ENCODE measurements at regions not wholly inside any gene's neighbourhood (a gene's known extent, or its start where the extent isn't known, plus 50 kb on each side); places are given as distances from the start of the nearest gene placed in this dataset.

DNA sequence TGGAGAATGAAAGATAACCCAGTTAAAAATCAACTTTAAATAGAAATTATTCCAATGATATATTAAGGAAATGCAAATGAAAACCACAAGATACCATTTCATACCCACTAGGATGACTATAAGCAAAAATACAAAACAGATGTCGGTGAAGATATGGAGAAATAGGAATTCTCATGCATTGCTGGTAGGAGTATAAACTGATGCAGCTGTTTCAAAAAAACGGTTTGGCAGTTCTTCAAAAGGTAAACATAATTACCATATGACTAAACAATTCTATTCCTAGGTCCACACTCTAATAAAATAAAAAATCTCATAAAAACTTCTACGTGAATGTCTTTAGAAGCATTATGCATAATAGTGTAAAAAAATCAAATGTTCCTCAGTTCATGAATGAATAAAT is 763.3 kb upstream of the BRINP3 start:
- H3K9me3 ChIP-seq (ENCODE audit: control insufficient read depth, insufficient read depth, low read length): no peaks in the 10 kb centered on the region
- H3K4me2 ChIP-seq (ENCODE audit: low read depth, low read length): no peak overlapping the region
- H4K91ac ChIP-seq (ENCODE audit: insufficient read depth, low read depth, low read length): no peak overlapping the region
- no peak overlapping the region for H2AK9ac ChIP-seq (replicated peaks; ENCODE audit: low read depth, low read length, poor library complexity)
- no peaks in the 10 kb centered on the region for H3K9me1 ChIP-seq (ENCODE audit: insufficient read depth, low read length)
- no peak overlapping the region for H3K27ac ChIP-seq (ENCODE audit: insufficient read depth, low read length)
- intact Hi-C loops (cut with micrococcal nuclease) (no loop called here), dilution Hi-C loops (cut with HindIII; ENCODE audit: low sequenced_read_pairs, unreplicated experiment) (no loop called here), in situ Hi-C loops (cut with MboI; ENCODE audit: low sequenced_read_pairs) (no loop called here)
- no peak overlapping the region for H3K56ac ChIP-seq (ENCODE audit: extremely low read depth, insufficient read depth, low read length)
- no peak overlapping the region for H2AFZ ChIP-seq (replicated peaks; ENCODE audit: low read length, poor library complexity)
- H3K18ac ChIP-seq (ENCODE audit: low read depth, low read length): no peak overlapping the region
- no peak overlapping the region for H3K14ac ChIP-seq (replicated peaks; ENCODE audit: low read depth, low read length)
- H4K8ac ChIP-seq (ENCODE audit: low read depth in 2 of 2, low read length in 2 of 2): no peak overlapping the region
- H3K23ac ChIP-seq (ENCODE audit: low read depth, low read length): no peak overlapping the region
- H3K79me1 ChIP-seq (ENCODE audit: low read depth in 1 of 2, low read length in 2 of 2): no peaks in the 10 kb centered on the region
- no peak for TF ChIP-seq MAZ (IDR thresholded peaks at IDR 0.05; ENCODE audit: borderline replicate concordance, low read depth, low read length)
- no peak for TF ChIP-seq RFX5 (IDR thresholded peaks at IDR 0.05; ENCODE audit: low read depth, low read length)
- TF ChIP-seq, protein P1, sequence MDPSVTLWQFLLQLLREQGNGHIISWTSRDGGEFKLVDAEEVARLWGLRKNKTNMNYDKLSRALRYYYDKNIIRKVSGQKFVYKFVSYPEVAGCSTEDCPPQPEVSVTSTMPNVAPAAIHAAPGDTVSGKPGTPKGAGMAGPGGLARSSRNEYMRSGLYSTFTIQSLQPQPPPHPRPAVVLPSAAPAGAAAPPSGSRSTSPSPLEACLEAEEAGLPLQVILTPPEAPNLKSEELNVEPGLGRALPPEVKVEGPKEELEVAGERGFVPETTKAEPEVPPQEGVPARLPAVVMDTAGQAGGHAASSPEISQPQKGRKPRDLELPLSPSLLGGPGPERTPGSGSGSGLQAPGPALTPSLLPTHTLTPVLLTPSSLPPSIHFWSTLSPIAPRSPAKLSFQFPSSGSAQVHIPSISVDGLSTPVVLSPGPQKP (IDR thresholded peaks at IDR 0.05; ENCODE audit: borderline replicate concordance, low read depth, low read length): no peak
- no peak for TF ChIP-seq RAD21 (IDR thresholded peaks at IDR 0.05; ENCODE audit: low read length)
- TF ChIP-seq CEBPB (IDR thresholded peaks at IDR 0.05; ENCODE audit: low read depth, low read length): no peak
- no peak for TF ChIP-seq SMC3 (IDR thresholded peaks at IDR 0.05; ENCODE audit: low read depth, low read length)
- TF ChIP-seq, protein P2, sequence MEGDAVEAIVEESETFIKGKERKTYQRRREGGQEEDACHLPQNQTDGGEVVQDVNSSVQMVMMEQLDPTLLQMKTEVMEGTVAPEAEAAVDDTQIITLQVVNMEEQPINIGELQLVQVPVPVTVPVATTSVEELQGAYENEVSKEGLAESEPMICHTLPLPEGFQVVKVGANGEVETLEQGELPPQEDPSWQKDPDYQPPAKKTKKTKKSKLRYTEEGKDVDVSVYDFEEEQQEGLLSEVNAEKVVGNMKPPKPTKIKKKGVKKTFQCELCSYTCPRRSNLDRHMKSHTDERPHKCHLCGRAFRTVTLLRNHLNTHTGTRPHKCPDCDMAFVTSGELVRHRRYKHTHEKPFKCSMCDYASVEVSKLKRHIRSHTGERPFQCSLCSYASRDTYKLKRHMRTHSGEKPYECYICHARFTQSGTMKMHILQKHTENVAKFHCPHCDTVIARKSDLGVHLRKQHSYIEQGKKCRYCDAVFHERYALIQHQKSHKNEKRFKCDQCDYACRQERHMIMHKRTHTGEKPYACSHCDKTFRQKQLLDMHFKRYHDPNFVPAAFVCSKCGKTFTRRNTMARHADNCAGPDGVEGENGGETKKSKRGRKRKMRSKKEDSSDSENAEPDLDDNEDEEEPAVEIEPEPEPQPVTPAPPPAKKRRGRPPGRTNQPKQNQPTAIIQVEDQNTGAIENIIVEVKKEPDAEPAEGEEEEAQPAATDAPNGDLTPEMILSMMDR (conservative IDR thresholded peaks at IDR 0.05; ENCODE audit: low read depth, low read length): no peak
- TF ChIP-seq, protein P3, sequence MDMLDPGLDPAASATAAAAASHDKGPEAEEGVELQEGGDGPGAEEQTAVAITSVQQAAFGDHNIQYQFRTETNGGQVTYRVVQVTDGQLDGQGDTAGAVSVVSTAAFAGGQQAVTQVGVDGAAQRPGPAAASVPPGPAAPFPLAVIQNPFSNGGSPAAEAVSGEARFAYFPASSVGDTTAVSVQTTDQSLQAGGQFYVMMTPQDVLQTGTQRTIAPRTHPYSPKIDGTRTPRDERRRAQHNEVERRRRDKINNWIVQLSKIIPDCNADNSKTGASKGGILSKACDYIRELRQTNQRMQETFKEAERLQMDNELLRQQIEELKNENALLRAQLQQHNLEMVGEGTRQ (IDR thresholded peaks at IDR 0.05; ENCODE audit: low read depth, low read length): no peak
- no peak for TF ChIP-seq FOS (IDR thresholded peaks at IDR 0.05; ENCODE audit: low read depth, low read length)
- TF ChIP-seq MAFK (IDR thresholded peaks at IDR 0.05; ENCODE audit: low read depth, low read length): no peak
- TF ChIP-seq RCOR1 (IDR thresholded peaks at IDR 0.05; ENCODE audit: insufficient replicate concordance, low read length): no peak
- no peak for TF ChIP-seq NFE2L2 (IDR thresholded peaks at IDR 0.05; ENCODE audit: low read depth, low read length)
- TF ChIP-seq BHLHE40 (IDR thresholded peaks at IDR 0.05; ENCODE audit: low read depth, low read length): no peak
- ChIA-PET CTCF (no interaction called here), POLR2A (ENCODE audit: unreplicated experiment) (no interaction called here)
- H3K4me3 ChIP-seq (ENCODE audit: insufficient read depth, low read depth, low read length): no peak overlapping the region
- ATAC-seq (ENCODE audit: low read depth) (peak; percentile 53), DNase-seq (peak; percentile 68)
- WGBS, 2 experiments (ENCODE audit: extremely low coverage in 2 of 2, insufficient read length in 1 of 2): no CpG with 5 or more reads among the region's 3 CpGs
- no peak overlapping the region for H4K5ac ChIP-seq (ENCODE audit: low read depth, low read length)
- no peak overlapping the region for H2AK5ac ChIP-seq (ENCODE audit: low read depth, low read length)
- no peak overlapping the region for H2BK5ac ChIP-seq (ENCODE audit: low read depth, low read length, poor library complexity, severe bottlenecking)
- H2BK20ac ChIP-seq (ENCODE audit: low read depth, low read length): no peak overlapping the region
- no peak overlapping the region for H2BK15ac ChIP-seq (ENCODE audit: low read depth, low read length)
- H3K4me1 ChIP-seq (ENCODE audit: control insufficient read depth, insufficient read depth, low read length): no peaks in the 10 kb centered on the region
- H3K27me3 ChIP-seq (ENCODE audit: control insufficient read depth, insufficient read depth, low read length): no peaks in the 10 kb centered on the region
- H4K20me1 ChIP-seq (ENCODE audit: insufficient read depth, low read length): no peaks in the 10 kb centered on the region
- H3K36me3 ChIP-seq (ENCODE audit: control insufficient read depth, insufficient read depth, low read length): no peaks in the 10 kb centered on the region
- H3K9ac ChIP-seq (ENCODE audit: low read depth, low read length): no peak overlapping the region
- H2BK120ac ChIP-seq (ENCODE audit: low read depth, low read length): no peak overlapping the region
- H3K4ac ChIP-seq (ENCODE audit: low read depth, low read length): no peak overlapping the region
- BruUV-seq (replicated peaks): no TSS peak

All from IMR-90 (cell line).